ENCODE measurements at regions not wholly inside any gene's neighbourhood (a gene's known extent, or its start where the extent isn't known, plus 50 kb on each side); places are given as distances from the start of the nearest gene placed in this dataset.

DNA sequence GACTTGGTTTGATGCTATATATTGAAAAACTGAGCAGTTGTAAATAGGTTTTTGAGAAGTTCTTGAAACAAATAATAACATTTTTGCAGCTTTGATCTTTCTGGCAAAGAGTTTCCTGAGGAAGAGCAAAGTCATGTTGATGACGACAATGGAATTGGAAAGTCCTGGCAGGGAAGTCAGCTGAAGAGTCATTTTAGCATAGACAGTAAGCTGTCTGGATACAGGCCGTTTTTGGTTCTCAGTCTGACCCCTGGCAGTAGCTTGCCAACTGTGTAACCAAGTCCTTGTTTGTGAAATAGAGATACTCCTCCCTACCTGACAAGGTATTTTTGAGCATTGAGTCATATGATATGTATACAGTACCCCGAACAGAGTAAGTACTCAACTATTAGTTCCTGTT lies 193.3 kb downstream of the C11orf91 start:
- TF ChIP-seq, protein P1, sequence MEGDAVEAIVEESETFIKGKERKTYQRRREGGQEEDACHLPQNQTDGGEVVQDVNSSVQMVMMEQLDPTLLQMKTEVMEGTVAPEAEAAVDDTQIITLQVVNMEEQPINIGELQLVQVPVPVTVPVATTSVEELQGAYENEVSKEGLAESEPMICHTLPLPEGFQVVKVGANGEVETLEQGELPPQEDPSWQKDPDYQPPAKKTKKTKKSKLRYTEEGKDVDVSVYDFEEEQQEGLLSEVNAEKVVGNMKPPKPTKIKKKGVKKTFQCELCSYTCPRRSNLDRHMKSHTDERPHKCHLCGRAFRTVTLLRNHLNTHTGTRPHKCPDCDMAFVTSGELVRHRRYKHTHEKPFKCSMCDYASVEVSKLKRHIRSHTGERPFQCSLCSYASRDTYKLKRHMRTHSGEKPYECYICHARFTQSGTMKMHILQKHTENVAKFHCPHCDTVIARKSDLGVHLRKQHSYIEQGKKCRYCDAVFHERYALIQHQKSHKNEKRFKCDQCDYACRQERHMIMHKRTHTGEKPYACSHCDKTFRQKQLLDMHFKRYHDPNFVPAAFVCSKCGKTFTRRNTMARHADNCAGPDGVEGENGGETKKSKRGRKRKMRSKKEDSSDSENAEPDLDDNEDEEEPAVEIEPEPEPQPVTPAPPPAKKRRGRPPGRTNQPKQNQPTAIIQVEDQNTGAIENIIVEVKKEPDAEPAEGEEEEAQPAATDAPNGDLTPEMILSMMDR (IDR thresholded peaks at IDR 0.05; ENCODE audit: control extremely low read depth, extremely low read depth, low read depth, missing control alignments), result no peak
- ChIA-PET POLR2A (no interaction called here), CTCF (interaction anchor here (1.0 to 1.7 kb wide), 2 partner anchors 16 to 47 kb away, joined by 3 to 4 read pairs; no protein-coding TSS in a partner anchor)
- DNase-seq (ENCODE audit: extremely low spot score), result no peak

DNA sequence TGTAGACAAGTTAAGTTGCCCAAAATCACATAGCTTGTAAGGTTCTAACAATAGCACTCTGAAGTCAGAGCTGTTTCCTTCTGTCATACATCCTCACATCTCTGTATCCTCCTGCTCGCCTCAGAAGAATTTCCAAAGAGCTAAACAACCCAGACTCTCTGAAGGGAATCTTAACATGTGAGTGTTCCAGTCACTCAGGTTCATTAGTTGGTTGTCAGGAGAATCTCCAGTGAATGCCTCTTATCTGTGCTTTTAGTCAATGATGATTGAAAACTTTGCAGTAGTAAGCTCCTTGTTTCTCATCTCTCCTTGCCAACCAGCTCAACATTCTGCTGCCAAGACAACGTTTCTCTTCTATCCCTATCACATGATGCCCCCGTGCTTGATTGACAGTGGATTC lies 195.5 kb downstream of the C11orf91 start:
- DNase-seq (ENCODE audit: extremely low spot score), result no peak
- ChIA-PET POLR2A (no interaction called here), CTCF (interaction anchor here (1.1 to 2.0 kb wide), 2 partner anchors 10 to 73 kb away, joined by 3 to 7 read pairs; no protein-coding TSS in a partner anchor)
- TF ChIP-seq, protein P1 (IDR thresholded peaks at IDR 0.05; ENCODE audit: control extremely low read depth, extremely low read depth, low read depth, missing control alignments), result no peak

DNA sequence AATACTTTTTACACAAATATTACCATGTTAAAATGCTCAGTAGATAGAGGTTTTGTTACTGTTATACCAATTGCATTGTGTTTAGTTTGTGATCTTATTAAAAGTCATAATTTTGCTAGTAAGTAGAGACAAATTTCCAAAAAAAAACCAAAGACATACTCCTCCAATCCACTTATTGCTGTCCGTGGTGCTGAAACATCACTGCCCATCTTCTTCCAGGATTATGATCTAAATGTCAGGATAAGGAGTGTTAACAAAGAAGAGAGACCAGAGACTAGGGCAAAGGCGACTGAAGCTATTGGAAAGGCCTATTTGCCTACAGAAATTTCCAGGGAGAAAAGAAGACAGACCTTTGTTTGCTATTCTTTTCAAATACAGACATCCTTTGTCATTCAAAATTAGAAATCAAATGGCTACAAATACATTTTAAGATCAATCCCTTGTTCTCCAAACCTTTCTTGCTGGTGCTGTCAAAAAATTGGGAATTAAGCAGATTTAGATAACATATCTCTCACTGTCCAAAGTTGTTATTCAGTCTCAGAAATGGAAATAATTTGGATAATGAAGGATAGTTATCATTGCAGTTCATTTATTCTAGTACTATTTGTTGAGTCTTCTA lies 199.7 kb downstream of the C11orf91 start:
- TF ChIP-seq, protein P1 (IDR thresholded peaks at IDR 0.05; ENCODE audit: control extremely low read depth, extremely low read depth, low read depth, missing control alignments), result no peak
- ChIA-PET POLR2A (no interaction called here), CTCF (interaction anchor here (1.4 to 1.6 kb wide), 2 partner anchors 11 to 12 kb away, joined by 3 to 6 read pairs; no protein-coding TSS in a partner anchor)
- DNase-seq (ENCODE audit: extremely low spot score), result no peak

DNA sequence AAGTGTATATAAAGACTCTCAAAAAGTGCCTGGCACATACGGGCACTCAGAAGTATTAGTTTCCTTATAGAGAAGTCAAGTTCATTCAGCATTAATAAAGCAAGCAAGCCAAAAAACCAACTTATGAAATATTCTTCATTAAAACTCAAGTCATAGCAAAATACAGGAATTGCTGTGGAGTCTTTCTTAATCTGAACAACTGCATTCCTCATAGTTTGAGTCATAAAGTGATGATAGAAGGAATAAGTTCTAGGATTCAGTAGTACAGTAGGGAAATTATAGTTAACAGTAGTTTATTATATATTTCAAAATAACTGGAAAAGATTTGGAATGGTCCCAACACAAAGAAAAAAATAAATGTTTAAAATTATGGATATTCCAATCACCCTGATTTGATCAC lies 200.3 kb downstream of the C11orf91 start:
- TF ChIP-seq, protein P1 (IDR thresholded peaks at IDR 0.05; ENCODE audit: control extremely low read depth, extremely low read depth, low read depth, missing control alignments), result no peak
- CTCF ChIA-PET, result no interaction called here
- no peak for DNase-seq (ENCODE audit: extremely low spot score)
- POLR2A ChIA-PET, result no interaction called here

DNA sequence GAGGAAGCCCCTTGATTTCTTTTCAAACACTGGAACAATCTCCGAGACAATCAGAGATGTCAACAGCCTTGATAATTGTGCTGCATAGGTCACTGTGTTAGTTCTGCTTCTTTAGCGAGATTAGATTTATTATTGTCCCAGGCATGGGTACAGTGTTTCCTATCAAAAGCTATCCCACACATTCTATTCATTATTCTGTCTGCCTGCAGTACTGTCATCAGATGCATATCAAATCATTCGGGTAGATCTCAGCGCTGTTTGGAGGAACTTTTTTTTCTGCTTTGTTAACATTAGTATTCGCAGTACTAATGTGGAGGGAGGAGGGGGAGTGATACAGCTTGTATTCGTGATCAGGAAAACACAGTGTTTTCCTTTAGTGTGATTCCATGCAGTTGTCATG lies 208.0 kb downstream of the C11orf91 start:
- POLR2A ChIA-PET, result no interaction called here
- CTCF ChIA-PET, result no interaction called here

DNA sequence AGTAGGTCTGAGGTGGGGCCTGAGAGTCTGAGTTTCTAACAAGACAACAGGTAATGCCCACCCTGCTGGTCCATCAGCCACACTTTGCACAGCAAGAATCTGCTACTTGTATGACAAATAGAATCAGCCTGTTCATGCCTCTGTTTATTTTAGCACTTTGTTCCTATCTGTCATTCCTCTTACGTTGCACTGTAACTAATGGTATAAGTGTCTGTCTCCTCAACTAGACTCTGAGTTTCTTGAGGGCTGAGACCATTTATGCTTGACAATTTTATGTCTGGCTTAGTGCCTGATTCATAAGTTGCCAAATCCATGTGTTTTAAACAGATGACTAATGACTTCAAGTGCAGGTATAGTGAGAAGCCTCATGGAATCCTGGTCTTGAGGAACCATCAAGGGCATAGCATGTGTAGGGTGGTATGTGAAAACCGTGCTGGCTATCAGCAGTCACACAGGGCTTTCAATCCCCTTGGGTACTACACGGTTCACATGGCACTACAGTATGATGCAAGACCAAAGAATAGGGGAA lies 209.7 kb downstream of the C11orf91 start:
- ChIA-PET POLR2A (no interaction called here), CTCF (no interaction called here)
- DNase-seq (ENCODE audit: extremely low spot score), result no peak

More for the DNA sequence above, 208.0 kb downstream of the C11orf91 start:
- DNase-seq (ENCODE audit: extremely low spot score), result no peak
- TF ChIP-seq, protein P1 (IDR thresholded peaks at IDR 0.05; ENCODE audit: control extremely low read depth, extremely low read depth, low read depth, missing control alignments), result no peak

More for the DNA sequence above, 209.7 kb downstream of the C11orf91 start:
- TF ChIP-seq, protein P1 (IDR thresholded peaks at IDR 0.05; ENCODE audit: control extremely low read depth, extremely low read depth, low read depth, missing control alignments), result no peak

Measured in GM10248 (cell line).